HG02571 (cell line): ENCODE measurements at regions not wholly inside any gene's neighbourhood (a gene's known extent, or its start where the extent isn't known, plus 50 kb on each side); places are given as distances from the start of the nearest gene placed in this dataset.
"Not testable (repeated sequence)": the region's sequence is repeated elsewhere in the genome, so short reads cannot be mapped to it uniquely, and the experiment has no call there.

Experiments used
- ATAC-seq: cut with Tn5 transposase; IDR thresholded peaks from one replicate; pipeline ENCODE4 v1.9.1; 2021; ENCODE audit warnings: mild to moderate bottlenecking, moderate library complexity; ENCODE audit not compliant: unreplicated experiment

DNA sequence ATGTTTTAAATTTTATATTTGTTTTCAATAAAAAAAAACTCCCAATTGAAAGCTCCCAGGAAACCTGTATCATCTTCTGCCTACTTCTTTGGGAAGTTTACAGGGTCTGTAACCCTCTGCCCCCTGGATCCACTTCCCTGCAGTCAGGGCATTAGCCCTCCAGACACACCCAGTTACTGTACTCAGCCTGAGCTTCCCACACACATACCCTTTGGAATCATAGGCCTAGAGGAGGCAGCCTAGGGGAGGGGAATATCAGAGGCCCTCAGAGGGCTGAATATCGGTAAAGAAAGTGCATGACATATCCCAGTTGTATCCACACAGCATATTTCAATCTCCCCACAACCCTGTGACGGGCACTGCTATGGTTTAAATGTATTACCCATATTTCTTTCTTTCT, 56.2 kb upstream of the TFPI start:
- not testable (repeated sequence) for ATAC-seq

DNA sequence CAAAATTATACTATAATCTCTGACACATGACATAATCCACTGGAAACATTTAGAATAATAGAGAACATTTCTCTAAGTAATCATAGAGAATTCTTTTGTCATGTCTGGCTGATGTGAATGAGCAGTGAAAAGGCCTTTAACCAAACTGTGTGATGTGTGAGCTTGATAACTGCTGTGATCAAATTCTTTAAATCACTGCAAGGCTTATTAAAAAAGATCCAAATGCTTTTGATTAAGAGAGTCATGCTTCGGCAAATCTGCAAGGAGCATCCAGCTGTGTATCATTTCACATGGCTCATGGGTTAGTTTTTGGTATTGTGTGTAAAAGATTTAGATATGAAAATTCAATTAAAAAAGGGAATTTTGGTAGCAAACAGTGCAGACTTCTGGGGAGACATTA, 58.6 kb upstream of the TFPI start:
- no peak for ATAC-seq

DNA sequence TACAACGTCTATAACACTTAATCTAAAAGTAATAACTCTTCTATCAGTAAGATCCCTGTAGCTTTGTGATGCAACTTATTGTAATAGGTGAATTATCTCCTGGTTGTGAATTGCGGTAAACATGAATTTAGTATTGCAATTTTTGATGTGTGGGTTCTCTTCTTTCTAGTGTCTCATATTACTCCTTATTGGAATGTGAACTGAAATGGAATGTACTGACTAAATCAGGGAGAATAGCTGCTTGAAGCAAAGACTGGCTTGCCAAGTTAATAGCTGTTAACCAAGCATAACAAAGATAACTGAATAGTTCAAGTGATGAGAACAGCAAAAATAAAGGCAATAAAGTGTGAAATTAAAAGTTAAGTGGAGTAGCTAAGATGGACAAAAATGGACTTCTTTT, 60.5 kb upstream of the TFPI start:
- no peak for ATAC-seq

DNA sequence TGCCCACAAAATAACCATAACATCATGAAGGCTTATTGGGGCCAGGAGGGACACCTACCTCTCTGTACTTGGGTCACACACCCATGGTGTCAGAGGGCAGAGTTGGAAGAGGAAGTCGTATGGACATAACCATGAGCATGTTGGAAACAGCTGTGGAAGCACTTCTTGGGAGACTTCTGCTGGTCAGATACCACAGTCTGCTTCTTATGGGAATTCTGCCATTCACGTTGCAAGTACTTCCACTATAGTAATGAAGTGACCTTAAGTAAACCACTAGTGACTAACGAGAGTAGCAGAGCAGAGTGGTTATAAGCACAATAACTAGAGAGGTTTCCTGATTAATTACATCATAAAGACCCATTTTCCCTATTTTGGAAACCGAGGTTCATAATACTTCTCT, 61.1 kb upstream of the TFPI start:
- no peak for ATAC-seq

DNA sequence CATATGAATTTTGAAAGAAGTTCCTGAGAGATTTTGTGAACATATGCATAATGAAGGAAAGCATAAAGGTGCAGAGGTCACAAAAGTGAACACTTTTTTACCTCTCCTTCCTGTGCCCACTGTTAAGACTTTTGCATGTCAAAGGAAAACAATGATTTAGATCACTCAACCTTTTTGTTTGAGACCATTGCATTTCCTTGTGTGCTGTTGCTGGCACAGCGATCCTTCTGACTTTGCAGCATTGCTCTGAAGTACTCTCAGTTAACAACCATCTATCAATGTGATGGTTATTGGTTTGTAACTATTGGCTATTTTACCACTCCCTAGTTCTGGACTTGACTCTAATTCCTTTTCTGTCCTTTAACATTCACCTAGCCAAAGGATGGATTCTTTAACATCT, 61.7 kb upstream of the TFPI start:
- ATAC-seq, result no peak

DNA sequence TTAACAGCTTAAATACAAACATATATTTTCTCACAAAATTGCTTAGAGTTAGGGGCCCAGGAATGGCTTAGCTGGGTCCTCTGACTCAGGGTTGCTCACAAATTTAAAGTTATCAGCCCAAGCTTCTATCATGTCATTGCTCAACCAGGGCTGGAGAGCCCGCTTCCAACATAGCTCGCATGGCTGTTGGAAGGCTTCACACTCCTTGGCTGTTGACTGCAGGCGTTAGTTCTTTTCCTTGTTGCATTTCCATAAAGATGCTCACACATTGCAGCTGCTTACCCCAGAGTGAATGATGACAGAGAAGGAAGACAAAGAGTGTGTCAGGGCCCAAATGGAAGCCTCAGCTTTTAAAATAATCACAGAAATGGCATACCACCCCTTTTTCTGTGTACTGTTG, 62.9 kb upstream of the TFPI start:
- no peak for ATAC-seq

DNA sequence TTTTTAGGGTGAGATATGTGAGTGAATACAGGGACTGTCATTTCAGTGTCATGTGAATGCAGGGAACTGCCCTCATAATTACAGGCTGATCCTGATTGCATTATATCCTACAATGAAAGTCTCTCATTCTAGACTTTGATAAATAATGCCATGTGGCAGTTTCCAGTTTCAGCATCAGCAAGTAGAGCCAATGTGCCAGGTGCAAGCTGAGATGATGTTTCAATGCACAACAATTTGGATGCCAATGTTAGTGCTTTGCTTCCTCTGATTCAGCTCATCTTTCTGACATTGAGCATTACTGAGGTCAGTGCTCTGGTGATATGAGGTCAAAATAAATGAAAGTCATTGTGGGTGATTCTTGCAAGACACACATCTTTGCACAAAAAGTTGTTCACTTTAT, 63.7 kb upstream of the TFPI start:
- no peak for ATAC-seq

DNA sequence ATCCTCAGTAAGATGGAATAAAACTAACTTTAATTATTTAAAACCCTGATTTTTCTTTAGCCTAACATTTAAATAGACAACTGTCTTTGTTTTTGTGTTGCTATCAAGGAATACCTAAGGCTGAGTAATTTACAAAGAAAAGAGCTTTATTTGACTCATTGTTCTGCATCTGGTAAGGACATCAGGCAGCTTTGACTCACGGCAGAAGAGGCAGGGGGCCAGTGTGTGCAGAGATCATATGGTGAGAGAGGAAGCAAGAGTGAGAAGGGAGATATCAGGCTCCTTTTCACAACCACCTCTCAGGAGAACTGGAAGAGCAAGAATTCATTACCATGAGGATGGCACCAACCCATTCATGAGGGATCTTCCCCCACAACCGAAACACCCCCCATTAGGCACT, 64.6 kb upstream of the TFPI start:
- ATAC-seq, result no peak

DNA sequence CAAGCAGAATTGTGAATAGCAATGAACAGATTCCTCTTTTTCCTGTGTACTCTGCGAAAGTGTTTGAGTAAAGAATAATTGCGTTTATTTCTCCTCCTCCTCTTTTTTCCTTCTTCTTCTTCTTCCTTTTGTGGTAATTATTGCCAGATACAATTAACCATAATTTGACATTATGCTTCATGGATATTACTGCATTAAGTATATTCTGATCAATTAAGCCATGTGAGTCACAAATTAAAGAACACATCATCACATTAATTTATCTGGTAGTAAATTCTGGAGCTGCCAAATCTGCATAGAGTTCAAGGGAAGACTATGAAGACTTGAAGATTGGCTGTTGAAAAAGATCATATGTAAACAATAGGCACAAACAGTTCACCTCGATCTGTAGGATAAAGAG, 72.9 kb upstream of the TFPI start:
- no peak for ATAC-seq

DNA sequence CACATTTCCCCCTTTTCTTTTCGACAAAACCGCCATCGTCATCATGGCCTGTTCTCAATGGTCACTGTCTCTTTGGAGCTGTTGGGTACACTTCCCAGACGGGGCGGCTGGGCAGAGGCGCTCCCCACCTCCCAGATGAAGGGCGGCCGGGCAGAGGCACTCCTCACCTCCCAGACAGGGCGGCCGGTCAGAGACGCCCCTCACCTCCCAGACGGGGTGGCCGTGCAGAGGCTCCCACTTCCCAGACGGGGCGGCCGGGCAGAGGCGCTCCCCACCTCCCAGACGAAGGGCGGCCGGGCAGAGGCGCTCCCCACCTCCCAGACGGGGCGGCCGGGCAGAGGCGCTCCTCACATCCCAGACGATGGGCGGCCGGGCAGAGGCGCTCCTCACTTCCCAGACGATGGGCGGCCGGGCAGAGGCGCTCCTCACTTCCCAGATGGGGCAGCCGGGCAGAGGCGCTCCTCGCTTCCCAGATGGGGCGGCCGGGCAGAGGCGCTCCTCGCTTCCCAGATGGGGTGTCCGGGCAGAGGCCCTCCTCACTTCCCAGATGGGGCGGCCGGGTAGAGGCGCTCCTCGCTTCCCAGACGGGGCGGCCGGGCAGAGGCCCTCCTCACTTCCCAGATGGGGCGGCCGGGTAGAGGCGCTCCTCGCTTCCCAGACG, 82.6 kb upstream of the TFPI start:
- not testable (repeated sequence) for ATAC-seq

DNA sequence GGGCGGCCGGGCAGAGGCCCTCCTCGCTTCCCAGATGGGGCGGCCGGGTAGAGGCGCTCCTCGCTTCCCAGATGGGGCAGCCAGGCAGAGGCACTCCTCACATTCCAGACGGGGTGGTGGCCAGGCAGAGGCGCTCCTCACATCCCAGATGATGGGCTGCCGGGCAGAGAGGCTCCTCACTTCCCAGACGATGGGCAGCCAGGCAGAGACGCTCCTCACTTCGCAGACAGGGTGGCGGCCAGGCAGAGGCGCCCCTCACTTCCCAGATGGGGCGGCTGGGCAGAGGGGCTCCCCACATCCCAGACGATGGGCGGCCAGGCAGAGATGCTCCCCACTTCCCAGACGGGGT, 83.1 kb upstream of the TFPI start:
- ATAC-seq, result not testable (repeated sequence)

DNA sequence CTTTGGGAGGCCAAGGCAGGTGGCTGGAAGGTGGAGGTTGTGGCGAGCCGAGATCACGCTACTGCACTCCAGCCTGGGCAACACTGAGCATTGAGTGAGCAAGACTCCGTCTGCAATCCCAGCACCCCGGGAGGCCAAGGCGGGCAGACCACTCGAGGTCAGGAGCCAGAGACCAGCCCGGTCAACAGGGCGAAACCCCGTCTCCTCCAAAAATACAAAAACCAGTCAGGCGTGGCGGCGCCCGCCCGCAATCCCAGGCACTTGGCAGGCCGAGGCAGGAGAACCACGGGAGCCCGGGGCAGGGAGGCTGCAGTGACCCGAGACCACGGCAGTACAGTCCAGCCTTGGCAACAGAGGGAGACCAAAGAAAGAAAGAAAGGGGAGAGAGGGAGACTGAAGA, 83.5 kb upstream of the TFPI start:
- ATAC-seq, result not testable (repeated sequence)

DNA sequence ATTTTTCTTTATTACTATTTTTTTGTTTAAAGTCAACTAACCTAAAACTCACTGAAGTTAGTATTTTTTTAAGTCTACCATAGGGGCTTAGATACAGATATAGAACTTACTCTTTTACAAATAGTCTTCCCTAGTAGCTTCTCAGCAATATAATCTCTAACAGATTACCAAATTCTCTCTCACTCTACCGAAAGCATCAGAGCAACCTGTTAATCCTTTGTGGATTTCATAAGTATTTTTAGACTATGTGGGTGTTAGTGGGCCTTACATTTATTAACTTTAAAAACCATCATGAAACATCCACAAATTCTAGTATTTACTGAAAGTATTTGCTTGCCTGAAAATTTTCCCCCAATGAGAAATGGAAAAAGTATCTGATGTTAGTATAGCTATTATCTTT, 84.6 kb upstream of the TFPI start:
- ATAC-seq, result no peak

DNA sequence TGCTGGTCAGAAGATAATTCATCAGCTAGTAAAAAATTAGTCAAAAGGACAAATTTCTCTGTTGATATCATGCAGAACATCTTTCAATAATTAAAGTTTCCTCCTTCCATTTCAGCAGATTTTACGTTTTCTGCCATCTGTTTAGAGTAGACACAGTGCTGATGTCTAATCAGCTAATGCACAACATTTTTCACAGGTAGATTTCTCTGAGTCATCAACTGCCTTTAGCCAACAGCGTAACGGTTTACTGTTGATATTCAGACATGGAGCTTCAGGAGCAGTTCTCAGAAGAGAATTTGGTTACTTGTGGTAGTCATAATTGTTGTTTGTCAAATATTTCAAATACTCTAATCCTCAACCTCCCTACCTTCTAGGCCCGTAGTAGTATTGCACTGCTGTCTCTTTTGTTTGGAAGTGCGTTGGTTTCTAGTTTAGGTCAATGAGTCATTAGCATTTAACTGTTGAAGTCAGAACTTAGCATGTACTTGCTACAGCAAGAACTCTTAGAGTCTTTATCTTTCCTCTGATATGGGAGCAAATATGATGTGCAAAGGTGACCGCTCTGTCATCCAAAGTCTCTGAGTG, 86.8 kb upstream of the TFPI start:
- ATAC-seq, result no peak

DNA sequence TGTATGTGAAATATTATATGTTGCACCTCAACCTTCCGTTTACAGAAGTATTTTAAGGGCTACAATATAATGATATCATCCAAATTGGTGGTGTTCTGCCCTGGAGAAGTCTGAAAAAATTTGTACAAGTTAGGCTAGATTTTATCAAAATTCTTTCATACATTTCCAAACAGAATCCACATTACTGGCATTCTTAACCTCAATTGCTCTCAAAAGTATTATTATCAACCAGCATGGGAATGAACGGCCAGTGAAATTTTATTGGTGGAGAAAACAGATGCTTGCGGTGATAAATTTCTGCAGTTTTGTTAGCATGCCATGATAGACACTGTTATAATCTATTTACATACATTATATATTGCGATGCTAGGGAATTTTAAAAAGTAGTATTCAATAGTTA, 88.3 kb upstream of the TFPI start:
- ATAC-seq, result no peak

DNA sequence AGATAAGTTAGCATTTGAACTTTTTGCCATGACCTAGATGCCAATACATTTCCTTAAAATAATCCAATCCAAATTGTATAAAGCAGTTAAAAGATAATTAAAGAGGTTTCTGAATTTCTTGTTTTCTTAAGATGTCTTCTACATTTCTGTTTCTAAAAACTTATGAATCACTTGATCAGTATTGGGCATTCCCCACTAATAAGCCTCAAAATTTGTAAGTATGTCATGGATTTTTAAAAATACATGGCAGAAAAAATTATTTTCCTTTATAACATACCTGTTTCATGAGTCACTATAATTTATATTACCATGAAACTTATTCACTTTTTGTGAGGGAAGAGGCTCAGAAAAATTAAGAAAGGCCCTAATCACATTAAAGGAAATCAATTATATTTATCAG, 90.3 kb upstream of the TFPI start:
- ATAC-seq, result no peak

DNA sequence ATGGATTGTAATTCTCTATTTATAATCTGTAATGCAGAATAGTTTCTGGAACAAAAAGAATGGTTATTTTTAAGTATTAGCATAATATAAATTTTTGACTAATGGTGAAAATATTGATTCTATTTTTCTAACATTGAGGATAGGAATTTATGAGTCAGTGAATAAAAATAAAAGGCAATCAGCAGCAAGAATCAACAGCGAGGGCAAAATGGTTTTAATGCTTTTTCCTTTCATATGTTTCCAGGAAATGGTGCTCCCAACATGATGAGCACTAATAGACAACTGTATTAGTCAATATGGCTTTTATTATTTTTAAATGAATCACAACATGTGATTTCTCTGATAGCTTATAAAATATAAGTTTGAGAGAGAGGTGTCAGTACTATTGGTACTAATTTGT, 90.7 kb upstream of the TFPI start:
- ATAC-seq, result no peak

DNA sequence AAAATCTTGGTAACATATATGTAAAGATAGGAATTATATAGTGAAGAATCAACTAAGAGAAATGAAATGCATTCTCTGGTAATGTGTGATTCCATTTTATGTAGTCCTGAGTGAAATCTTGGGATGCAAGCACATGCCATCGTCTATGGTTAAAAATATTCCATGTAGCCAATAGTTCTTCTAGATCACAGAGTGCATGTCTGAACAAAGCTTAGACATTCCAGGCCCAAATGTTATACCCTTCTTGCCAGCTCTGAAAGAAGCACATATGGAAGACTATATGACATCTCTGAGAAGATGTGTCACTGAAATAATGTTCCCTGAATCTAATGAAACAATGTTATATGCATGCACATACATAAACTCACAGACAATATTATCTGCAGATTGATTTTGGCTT, 92.3 kb upstream of the TFPI start:
- ATAC-seq, result no peak

DNA sequence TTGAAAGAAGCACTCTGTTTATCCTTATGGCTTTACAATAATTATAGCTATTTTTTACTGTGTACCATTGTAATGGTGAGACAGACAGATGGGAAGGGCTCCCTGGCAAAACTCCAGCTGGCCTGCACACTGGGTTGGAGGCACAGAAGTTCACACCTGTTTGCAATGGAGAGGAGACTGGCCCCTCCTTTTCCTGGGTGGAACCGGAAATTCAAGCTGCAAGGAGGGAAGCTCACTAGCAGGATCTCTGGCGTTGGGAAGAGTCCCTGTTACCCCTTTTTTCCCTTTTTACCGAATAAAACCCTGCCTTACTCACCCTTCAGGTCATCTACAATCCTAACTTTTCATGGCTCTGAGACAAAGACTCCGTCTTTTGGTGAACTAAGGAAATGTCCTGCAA, 100.3 kb upstream of the TFPI start:
- ATAC-seq, result no peak

DNA sequence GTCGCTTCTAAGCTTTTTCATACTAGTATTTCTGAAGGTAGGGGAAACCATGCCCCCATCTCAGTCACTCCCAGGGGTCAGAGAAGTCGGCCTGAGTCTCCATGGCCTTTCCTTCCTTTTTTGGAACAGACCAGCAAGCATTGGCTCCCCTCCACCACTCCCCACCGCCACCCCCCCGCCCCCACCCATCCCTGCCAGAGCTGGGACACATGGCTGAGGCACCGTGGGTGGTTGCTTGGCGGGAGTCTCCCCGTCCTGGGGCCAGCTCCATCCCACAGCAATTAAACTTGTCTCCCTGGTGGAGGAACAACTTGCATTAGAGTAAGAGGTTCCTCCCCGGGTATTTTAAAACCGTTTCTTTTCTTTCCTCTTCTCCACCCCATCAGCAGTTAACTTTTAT, 100.8 kb upstream of the TFPI start:
- no peak for ATAC-seq

DNA sequence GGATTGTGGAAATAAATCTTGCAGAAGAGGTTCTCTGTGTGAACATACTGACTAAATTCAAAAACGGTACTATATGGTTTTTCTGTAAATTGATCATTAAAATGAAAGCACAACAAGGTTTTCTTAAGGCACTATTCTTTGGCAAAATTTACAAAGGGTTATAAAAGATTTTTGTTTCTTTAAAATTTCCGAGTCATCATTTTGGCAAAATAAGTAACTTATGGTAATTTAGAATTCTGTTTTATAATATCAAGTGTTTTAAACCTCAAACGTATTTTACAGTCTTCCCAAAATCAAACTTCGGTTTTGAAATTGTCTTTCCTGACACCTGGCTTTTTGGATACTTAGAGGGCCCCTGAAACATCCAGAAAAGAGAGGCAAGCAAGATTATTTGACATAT, 101.9 kb upstream of the TFPI start:
- no peak for ATAC-seq

DNA sequence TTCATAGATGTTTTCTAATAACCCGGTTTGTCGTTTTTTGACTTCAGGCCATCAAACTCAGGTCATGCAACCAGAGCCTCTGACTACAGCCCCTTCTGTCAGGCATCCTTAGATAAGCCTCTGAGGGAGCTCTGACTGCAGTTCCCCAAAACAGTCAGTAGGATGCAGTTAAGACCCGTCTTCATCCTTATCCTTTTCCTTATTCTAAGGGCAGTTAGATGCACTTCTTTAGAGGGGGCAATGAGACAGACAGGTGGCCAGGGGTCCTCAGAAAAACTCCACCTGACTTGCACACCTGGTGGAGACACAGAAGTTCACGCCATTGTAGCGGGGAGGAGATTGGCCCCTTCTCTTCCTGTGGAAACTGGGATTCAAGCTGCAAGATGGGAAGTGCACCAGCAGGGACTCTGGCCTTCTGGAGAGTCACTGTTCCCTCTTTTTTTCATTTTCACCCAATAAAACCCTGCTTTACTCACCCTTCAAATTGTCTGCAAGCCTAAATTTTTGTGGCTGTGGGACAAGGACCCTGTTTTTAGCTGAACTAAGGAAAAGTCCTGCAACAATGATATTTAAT, 104.8 kb upstream of the TFPI start:
- no peak for ATAC-seq

DNA sequence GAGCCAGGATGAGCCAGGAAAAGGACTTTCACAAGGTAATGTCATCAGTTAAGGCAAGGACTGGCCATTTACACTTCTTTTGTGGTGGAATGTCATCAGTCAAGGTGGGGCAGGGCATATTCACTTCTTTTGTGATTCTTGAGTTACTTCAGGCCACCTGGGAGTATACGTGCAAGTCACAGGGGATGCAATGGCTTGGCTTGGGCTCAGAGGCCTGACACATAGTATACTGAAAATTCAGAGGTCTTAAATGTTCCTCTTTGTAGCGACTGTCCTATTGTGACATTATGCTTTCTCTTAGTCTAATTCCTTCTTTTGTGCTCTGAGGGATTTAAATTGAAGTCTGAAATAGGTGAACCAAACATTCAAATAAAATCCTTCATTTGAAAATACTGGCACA, 121.8 kb upstream of the TFPI start:
- not testable (repeated sequence) for ATAC-seq
